Fibroblast of mammary gland (primary cell): ENCODE measurements at regions not wholly inside any gene's neighbourhood (a gene's known extent, or its start where the extent isn't known, plus 50 kb on each side); places are given as distances from the start of the nearest gene placed in this dataset.

ENCODE experiments used
- DNase-seq: peaks from one replicate; pipeline ENCODE4 v3.0.0-alpha.2; 2010; ENCODE audit warnings: low read depth
- H3K4me3 ChIP-seq: 2 replicates; pipeline ENCODE4 v1.5.1; 2011; ENCODE audit warnings: low read depth, mild to moderate bottlenecking, low read length, moderate library complexity; ENCODE audit not compliant: control insufficient read depth
- CTCF ChIP-seq: conservative IDR thresholded peaks from 2 replicates; pipeline ENCODE4 v1.5.1; 2011; ENCODE audit warnings: low read depth, low read length, inconsistent platforms; ENCODE audit not compliant: control insufficient read depth, insufficient read depth

DNA sequence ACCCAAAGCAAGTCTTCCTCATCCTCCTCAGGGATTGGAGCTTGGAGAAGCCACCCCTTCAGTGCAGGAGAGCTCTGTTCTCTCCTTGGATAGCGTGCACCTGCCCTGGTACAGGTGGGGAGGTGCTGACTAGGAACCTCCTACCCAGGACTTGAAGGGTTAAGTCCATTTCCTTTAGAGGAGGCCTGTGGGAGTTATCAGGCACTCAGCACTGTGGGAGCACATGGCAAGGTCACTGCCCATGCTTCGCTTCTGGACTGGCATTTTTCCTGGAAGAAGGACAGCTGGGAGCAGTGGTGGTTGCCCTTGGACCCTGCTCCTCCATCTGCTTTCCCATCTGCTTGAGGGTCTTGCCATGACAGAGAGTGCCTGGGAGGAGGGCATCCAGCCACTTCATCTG is 142.8 kb downstream of the CXCL12 start:
- H3K4me3 ChIP-seq = no peak overlapping the region
- DNase-seq = no peak
- no peak for TF ChIP-seq CTCF

DNA sequence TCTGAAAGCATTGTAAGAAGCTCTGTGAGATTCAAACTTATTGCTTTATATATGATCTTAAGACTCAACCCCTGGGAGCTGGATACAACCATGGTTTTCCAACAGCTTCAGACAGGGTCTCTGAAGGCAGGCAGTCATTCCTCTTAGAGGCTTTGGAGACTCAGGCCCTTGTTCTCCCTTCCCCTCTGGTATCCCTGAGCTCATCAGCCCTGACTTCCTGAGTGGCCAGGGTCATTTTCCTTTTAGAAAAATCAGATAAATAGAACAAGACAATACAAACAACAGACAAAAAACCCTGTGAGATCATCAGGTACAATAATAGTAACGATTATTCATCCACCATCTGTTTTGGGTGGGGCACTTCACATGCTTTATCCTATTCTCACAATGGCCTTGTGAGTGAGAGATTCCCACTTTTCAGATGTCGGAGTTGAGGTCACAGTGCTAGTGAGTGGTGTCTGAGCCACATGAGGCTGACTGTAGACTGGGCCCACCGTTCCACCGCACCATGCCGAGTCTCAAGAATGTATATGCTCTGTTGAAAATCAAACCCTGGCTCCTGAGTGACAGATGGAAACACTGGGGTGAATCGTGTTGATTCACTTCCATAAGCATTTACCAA is 144.2 kb downstream of the CXCL12 start:
- no peak overlapping the region for H3K4me3 ChIP-seq
- TF ChIP-seq CTCF = no peak
- peak; percentile 32 for DNase-seq

GRCh38 chr10:44238212-44238611 is 146.7 kb downstream of the CXCL12 start:
- TF ChIP-seq CTCF = no peak
- H3K4me3 ChIP-seq = no peak overlapping the region
- no peak for DNase-seq

DNA sequence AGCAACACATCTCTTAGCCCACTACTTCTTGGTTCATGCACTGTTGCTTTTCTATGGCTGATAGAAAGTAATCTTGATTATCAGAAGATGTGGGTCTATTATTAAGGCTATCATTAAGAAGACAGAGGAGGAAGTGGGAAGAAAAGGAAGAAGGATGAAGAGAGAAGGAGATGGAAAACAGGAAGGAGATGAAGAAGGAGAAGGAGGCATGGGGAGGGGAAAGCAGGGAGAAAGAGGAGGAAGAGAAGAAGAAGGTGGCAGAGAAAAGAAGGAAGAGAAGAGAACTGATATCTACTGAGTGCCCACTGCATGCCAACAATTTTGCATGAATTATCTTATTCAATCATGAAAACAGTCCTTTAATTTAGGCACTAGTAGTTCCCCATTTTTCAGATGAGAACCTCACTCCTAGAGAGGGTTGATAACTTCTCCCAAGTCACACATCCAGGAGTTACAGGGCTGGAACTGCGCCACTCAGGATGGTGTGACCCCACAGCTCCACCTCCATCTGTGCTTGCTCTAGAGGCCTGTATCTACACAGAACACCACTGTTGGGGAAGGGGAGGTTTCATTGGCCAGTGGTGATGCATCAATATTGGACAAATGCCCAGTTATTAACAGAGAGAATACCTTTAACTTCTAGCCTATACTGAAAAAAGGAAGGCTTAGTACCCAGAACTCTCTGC is 147.4 kb downstream of the CXCL12 start:
- TF ChIP-seq CTCF = no peak
- H3K4me3 ChIP-seq = no peak overlapping the region
- DNase-seq = no peak

- DNase-seq = no peak
- TF ChIP-seq CTCF = no peak
- H3K4me3 ChIP-seq = no peak overlapping the region
These were observed 149.5 kb downstream of the CXCL12 start for GRCh38 chr10:44235363-44235762.

- DNase-seq = no peak
- H3K4me3 ChIP-seq = no peak overlapping the region
- no peak for TF ChIP-seq CTCF
These were observed 150.4 kb downstream of the CXCL12 start for GRCh38 chr10:44234483-44234875.
